Fibroblast of the aortic adventitia (primary cell): ENCODE measurements at regions not wholly inside any gene's neighbourhood (a gene's known extent, or its start where the extent isn't known, plus 50 kb on each side); places are given as distances from the start of the nearest gene placed in this dataset.
A peak's percentile ranks its signal among the peaks of the same experiment; 100 is the strongest.

Experiments
- DNase-seq: peaks from one replicate; pipeline ENCODE4 v3.0.0-alpha.2; 2010; ENCODE audit warnings: low read depth
- H3K4me3 ChIP-seq: 2 replicates; pipeline ENCODE4 v1.5.1; 2011; ENCODE audit warnings: low read depth, mild to moderate bottlenecking, control low read depth, low read length, moderate library complexity
- TF ChIP-seq, protein P1 (sequence below): IDR thresholded peaks from 2 replicates; pipeline ENCODE4 v1.5.1; 2011; ENCODE audit warnings: mild to moderate bottlenecking, low read length, control low read depth, inconsistent platforms; ENCODE audit not compliant: insufficient read depth

DNA sequence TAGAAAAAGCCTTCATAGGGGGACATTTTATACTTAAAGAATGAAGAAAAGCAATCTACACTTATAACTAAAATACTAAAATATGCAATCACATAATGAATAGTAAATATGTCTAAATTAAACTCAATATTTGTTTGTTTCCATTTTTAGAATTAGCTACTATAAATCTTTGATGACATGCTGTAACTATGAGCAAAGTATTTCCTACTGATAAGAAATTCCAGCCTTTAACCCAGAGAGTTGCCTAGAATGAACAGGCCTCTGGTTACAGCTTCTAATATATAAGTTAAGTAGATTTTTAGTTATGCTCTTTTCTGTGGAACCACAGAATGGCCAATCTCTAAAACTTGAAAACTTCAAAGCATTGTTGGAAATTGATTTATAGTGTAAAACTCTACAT is 1465.6 kb upstream of the ZEB2 start:
- TF ChIP-seq, protein P1, sequence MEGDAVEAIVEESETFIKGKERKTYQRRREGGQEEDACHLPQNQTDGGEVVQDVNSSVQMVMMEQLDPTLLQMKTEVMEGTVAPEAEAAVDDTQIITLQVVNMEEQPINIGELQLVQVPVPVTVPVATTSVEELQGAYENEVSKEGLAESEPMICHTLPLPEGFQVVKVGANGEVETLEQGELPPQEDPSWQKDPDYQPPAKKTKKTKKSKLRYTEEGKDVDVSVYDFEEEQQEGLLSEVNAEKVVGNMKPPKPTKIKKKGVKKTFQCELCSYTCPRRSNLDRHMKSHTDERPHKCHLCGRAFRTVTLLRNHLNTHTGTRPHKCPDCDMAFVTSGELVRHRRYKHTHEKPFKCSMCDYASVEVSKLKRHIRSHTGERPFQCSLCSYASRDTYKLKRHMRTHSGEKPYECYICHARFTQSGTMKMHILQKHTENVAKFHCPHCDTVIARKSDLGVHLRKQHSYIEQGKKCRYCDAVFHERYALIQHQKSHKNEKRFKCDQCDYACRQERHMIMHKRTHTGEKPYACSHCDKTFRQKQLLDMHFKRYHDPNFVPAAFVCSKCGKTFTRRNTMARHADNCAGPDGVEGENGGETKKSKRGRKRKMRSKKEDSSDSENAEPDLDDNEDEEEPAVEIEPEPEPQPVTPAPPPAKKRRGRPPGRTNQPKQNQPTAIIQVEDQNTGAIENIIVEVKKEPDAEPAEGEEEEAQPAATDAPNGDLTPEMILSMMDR: no peak
- peak; percentile 38 for DNase-seq
- H3K4me3 ChIP-seq: no peak overlapping the region

GRCh38 chr2:145984580-145984979 is 1464.7 kb upstream of the ZEB2 start:
- TF ChIP-seq, protein P1: no peak
- no peak overlapping the region for H3K4me3 ChIP-seq
- DNase-seq: peak; percentile 90

DNA sequence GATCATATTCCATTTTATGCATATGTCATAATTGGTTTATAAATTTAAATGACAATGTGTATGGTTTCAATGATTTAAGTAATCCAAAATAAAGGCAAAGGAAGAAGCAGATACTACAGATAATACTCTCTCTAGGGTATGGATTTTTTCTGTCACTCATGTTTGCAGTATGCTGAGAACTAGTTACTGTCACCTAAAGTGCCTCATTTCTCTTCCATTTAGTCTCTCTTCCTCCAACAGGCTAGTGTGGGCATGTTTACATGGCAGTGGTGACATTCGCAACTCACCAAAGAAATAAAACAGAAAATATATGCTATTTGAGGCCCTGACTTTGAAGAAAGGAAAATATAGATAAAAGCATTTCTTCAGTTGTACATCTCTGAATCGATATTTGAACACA is 1460.4 kb upstream of the ZEB2 start:
- no peak for DNase-seq
- H3K4me3 ChIP-seq: no peak overlapping the region
- TF ChIP-seq, protein P1: no peak

DNA sequence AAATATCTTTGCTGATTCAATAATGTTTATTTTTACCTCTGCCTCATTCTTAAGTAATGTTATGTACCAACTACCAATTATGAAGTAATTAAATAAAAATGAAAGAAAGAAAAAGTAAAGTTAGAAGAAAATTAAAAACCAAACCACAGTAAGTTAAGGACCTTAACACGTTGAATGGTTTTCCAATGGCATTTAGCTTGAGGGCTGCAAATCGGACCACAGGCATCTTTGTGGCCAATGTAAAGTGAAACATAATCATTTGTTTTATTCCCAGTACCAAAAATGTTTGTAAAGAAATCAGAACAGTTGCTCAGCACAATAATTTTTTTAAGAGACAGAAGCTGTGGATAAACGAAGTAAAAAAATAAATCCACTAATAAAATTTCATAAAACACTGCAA is 1455.5 kb upstream of the ZEB2 start:
- TF ChIP-seq, protein P1: no peak
- no peak overlapping the region for H3K4me3 ChIP-seq
- no peak for DNase-seq

- DNase-seq: peak; percentile 34
- TF ChIP-seq, protein P1: no peak
- no peak overlapping the region for H3K4me3 ChIP-seq
These were observed 1441.9 kb upstream of the ZEB2 start for GRCh38 chr2:145961846-145962245.

- H3K4me3 ChIP-seq: no peak overlapping the region
- no peak for DNase-seq
- TF ChIP-seq, protein P1: no peak
These were observed 1440.7 kb upstream of the ZEB2 start for GRCh38 chr2:145960479-145961163.

GRCh38 chr2:145958611-145959010 is 1438.7 kb upstream of the ZEB2 start:
- DNase-seq: no peak
- H3K4me3 ChIP-seq: no peak overlapping the region
- TF ChIP-seq, protein P1: no peak
